ENCODE measurements at regions not wholly inside any gene's neighbourhood (a gene's known extent, or its start where the extent isn't known, plus 50 kb on each side); places are given as distances from the start of the nearest gene placed in this dataset.

DNA sequence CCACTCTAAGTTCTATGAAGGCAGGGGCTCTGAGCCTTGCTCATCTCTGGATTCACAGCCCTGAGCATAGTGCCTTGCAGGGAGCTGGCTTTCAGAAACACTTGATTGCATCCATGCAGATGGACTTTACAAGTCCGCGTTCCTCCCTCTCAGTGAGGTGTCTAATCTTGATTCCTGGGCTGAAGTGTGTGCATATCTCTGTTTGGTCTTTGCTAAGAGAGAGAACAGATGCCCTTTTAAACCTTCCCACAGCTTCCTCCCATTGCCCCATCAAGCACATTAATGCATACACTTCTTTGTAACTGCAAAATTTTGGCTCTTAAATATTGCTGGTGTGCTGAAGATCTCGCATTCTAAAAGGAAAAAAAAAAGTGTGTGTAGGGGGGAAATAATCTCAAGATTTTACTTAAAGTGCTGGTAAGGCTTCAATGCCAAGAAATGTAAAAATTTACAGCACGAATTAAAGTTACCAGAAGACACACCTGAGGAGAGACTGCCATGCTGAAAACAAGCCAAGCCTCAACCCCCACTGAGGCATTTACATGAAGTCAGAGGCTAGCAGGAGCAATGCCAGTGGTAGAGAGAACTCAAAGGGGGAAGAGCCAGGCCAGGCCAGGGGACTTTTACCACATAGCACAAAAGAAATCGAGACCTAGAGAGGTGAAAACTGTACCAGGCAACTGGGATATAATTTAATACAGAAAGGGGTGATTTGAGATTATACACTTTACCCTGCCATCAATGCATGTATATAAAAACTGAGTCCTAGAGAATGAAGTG lies 492.1 kb downstream of the SOX6 start:
- TF ChIP-seq, protein P1, sequence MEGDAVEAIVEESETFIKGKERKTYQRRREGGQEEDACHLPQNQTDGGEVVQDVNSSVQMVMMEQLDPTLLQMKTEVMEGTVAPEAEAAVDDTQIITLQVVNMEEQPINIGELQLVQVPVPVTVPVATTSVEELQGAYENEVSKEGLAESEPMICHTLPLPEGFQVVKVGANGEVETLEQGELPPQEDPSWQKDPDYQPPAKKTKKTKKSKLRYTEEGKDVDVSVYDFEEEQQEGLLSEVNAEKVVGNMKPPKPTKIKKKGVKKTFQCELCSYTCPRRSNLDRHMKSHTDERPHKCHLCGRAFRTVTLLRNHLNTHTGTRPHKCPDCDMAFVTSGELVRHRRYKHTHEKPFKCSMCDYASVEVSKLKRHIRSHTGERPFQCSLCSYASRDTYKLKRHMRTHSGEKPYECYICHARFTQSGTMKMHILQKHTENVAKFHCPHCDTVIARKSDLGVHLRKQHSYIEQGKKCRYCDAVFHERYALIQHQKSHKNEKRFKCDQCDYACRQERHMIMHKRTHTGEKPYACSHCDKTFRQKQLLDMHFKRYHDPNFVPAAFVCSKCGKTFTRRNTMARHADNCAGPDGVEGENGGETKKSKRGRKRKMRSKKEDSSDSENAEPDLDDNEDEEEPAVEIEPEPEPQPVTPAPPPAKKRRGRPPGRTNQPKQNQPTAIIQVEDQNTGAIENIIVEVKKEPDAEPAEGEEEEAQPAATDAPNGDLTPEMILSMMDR (IDR thresholded peaks at IDR 0.05 in 8 of 11, conservative IDR thresholded peaks at IDR 0.05 in 3 of 11) = no peak
- TF ChIP-seq POLR2A (IDR thresholded peaks at IDR 0.05) = no peak
